ENCODE measurements at regions not wholly inside any gene's neighbourhood (a gene's known extent, or its start where the extent isn't known, plus 50 kb on each side); places are given as distances from the start of the nearest gene placed in this dataset.

DNA sequence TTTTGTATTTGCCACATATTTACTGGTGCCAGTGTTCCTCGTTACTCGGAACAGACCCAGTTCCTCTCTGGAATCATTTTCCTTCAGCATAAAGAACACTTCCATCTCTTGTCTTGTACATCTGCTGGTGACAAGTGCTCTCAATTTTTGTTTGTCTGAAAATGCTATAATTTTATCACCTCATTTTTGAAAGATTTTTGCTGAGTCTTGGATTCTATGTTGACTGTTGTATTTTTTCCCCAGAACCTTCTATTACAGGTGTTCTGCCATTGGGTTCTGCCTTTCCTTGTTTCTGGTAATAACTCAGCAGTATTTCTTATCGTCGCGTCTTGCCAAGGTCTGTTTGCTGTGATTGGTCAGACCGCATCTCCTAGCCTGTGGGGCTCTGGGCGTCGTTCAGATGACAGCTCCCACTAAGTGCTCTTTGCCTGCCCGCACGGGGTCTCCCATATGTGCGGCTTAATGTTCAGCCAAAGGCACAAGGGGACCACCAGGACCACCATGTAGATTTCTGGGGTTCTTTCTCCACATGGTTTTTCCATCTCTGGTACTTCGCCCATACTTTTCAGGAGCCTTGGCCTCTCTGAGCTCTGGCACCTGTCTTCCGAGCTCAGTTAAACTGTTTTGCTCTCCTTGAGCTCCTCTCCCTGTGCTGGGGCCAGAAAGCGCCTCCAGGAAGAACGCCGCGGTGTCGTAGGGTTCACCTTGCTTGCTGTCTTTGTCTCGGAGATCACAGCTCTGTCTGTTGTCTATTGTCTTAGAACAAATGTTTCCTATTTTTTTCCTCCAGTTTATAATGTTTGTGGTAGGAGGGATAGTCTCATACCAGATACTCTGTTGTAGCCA is 80.0 kb downstream of the METRNL start:
- TF ChIP-seq EZH2 (IDR thresholded peaks at IDR 0.05; ENCODE audit: insufficient read depth, poor library complexity, severe bottlenecking) = no peak
- TF ChIP-seq EZH2phosphoT487 (IDR thresholded peaks at IDR 0.05; ENCODE audit: insufficient read depth, low read depth) = no peak

Measured in GM23248 (cell line).